Central memory CD8-positive, alpha-beta T cell (primary cell): ENCODE measurements at regions not wholly inside any gene's neighbourhood (a gene's known extent, or its start where the extent isn't known, plus 50 kb on each side); places are given as distances from the start of the nearest gene placed in this dataset.
"Not testable (repeated sequence)": the region's sequence is repeated elsewhere in the genome, so short reads cannot be mapped to it uniquely, and the experiment has no call there.

Source experiments
- ATAC-seq: fragments of 150-1000 bp; cut with Tn5 transposase; replicated peaks from 2 replicates; pipeline ENCODE4 v1.10.0; 2022; ENCODE audit warnings: mild to moderate bottlenecking, moderate FRiP score, moderate number of reproducible peaks; ENCODE audit not compliant: poor library complexity, severe bottlenecking; ENCODE audit errors: extremely low read depth
- DNase-seq, 2 donors: peaks; one replicate each; pipeline ENCODE4 v3.0.0; 2021; ENCODE audit warnings: low spot score in 2 of 2
- H3K27ac Mint-ChIP-seq: one replicate; pipeline ENCODE4 v1.8.0; 2022; ENCODE audit warnings: low read depth, mild to moderate bottlenecking, moderate library complexity, mixed read lengths
- H3K27me3 Mint-ChIP-seq: one replicate; pipeline ENCODE4 v1.8.0; 2022; ENCODE audit warnings: mixed read lengths
- H3K36me3 Mint-ChIP-seq: one replicate; pipeline ENCODE4 v1.8.0; 2022; ENCODE audit warnings: mild to moderate bottlenecking, moderate library complexity, mixed read lengths; ENCODE audit not compliant: insufficient read depth
- H3K4me1 Mint-ChIP-seq: one replicate; pipeline ENCODE4 v1.8.0; 2022; ENCODE audit warnings: mixed read lengths
- H3K4me3 Mint-ChIP-seq: one replicate; pipeline ENCODE4 v1.8.0; 2022; ENCODE audit warnings: mild to moderate bottlenecking, moderate library complexity, mixed read lengths
- H3K9me3 Mint-ChIP-seq: one replicate; pipeline ENCODE4 v1.8.0; 2022; ENCODE audit warnings: mixed read lengths

- Mint-ChIP-seq H3K9me3 (no peaks in the 10 kb centered on the region), H3K4me3 (no peak overlapping the region), H3K27ac (no peak overlapping the region), H3K4me1 (no peaks in the 10 kb centered on the region), H3K36me3 (no peaks in the 10 kb centered on the region), H3K27me3 (peaks cover 28% of the 10 kb centered on the region)
- DNase-seq (no peak), ATAC-seq (no peak)
Observed at GRCh38 chr9:89844075-89844474, 239.3 kb downstream of the GADD45G start.

GRCh38 chr9:89844535-89844934 lies 239.7 kb downstream of the GADD45G start:
- Mint-ChIP-seq H3K9me3 (no peaks in the 10 kb centered on the region), H3K36me3 (no peaks in the 10 kb centered on the region), H3K27ac (no peak overlapping the region), H3K27me3 (peaks cover 28% of the 10 kb centered on the region), H3K4me1 (no peaks in the 10 kb centered on the region), H3K4me3 (no peak overlapping the region)
- ATAC-seq (no peak), DNase-seq (no peak)

GRCh38 chr9:89845321-89845720 lies 240.5 kb downstream of the GADD45G start:
- DNase-seq = no peak
- H3K4me3 Mint-ChIP-seq = no peak overlapping the region
- no peak for ATAC-seq
- no peaks in the 10 kb centered on the region for H3K9me3 Mint-ChIP-seq
- H3K36me3 Mint-ChIP-seq = no peaks in the 10 kb centered on the region
- H3K27ac Mint-ChIP-seq = no peak overlapping the region
- H3K4me1 Mint-ChIP-seq = no peaks in the 10 kb centered on the region
- H3K27me3 Mint-ChIP-seq = peaks cover 28% of the 10 kb centered on the region

GRCh38 chr9:89845862-89846261 lies 241.1 kb downstream of the GADD45G start:
- ATAC-seq = no peak
- DNase-seq = no peak
- Mint-ChIP-seq H3K27ac (no peak overlapping the region), H3K36me3 (no peaks in the 10 kb centered on the region), H3K4me3 (no peak overlapping the region), H3K27me3 (peaks cover 33% of the 10 kb centered on the region), H3K4me1 (no peaks in the 10 kb centered on the region), H3K9me3 (no peaks in the 10 kb centered on the region)

GRCh38 chr9:89848060-89849040 lies 243.5 kb downstream of the GADD45G start:
- Mint-ChIP-seq H3K9me3 (no peaks in the 10 kb centered on the region), H3K27me3 (peaks cover 19% of the 10 kb centered on the region), H3K4me3 (no peak overlapping the region), H3K4me1 (no peaks in the 10 kb centered on the region), H3K36me3 (no peaks in the 10 kb centered on the region), H3K27ac (no peak overlapping the region)
- DNase-seq = no peak
- no peak for ATAC-seq

- H3K27me3 Mint-ChIP-seq = peaks cover 12% of the 10 kb centered on the region
- no peak for ATAC-seq
- H3K27ac Mint-ChIP-seq = no peak overlapping the region
- H3K36me3 Mint-ChIP-seq = no peaks in the 10 kb centered on the region
- no peak overlapping the region for H3K4me3 Mint-ChIP-seq
- H3K4me1 Mint-ChIP-seq = no peaks in the 10 kb centered on the region
- no peak for DNase-seq
- no peaks in the 10 kb centered on the region for H3K9me3 Mint-ChIP-seq
Observed at GRCh38 chr9:89849096-89849495, 244.3 kb downstream of the GADD45G start.

GRCh38 chr9:89850153-89850552 lies 245.3 kb downstream of the GADD45G start:
- ATAC-seq = no peak
- Mint-ChIP-seq H3K36me3 (no peaks in the 10 kb centered on the region), H3K27me3 (peaks cover 12% of the 10 kb centered on the region), H3K4me3 (no peak overlapping the region), H3K27ac (no peak overlapping the region), H3K4me1 (no peaks in the 10 kb centered on the region), H3K9me3 (no peaks in the 10 kb centered on the region)
- DNase-seq = no peak

- no peak for DNase-seq
- Mint-ChIP-seq H3K27ac (no peak overlapping the region), H3K36me3 (no peaks in the 10 kb centered on the region), H3K4me1 (no peaks in the 10 kb centered on the region), H3K4me3 (no peak overlapping the region), H3K9me3 (no peaks in the 10 kb centered on the region), H3K27me3 (peaks cover 12% of the 10 kb centered on the region)
- no peak for ATAC-seq
Observed at GRCh38 chr9:89850631-89851325, 246.0 kb downstream of the GADD45G start.

- H3K4me3 Mint-ChIP-seq = no peak overlapping the region
- no peak for DNase-seq
- no peaks in the 10 kb centered on the region for H3K36me3 Mint-ChIP-seq
- H3K4me1 Mint-ChIP-seq = no peaks in the 10 kb centered on the region
- peaks cover 24% of the 10 kb centered on the region for H3K27me3 Mint-ChIP-seq
- H3K27ac Mint-ChIP-seq = no peak overlapping the region
- no peak for ATAC-seq
- no peaks in the 10 kb centered on the region for H3K9me3 Mint-ChIP-seq
Observed at GRCh38 chr9:89853161-89853560, 248.3 kb downstream of the GADD45G start.

- Mint-ChIP-seq H3K27ac (no peak overlapping the region), H3K4me1 (peaks cover 4% of the 10 kb centered on the region), H3K27me3 (peaks cover 32% of the 10 kb centered on the region), H3K36me3 (no peaks in the 10 kb centered on the region), H3K9me3 (no peaks in the 10 kb centered on the region), H3K4me3 (no peak overlapping the region)
- ATAC-seq (no peak), DNase-seq (no peak)
Observed at GRCh38 chr9:89853931-89854330, 249.1 kb downstream of the GADD45G start.

GRCh38 chr9:89854715-89855475 lies 250.1 kb downstream of the GADD45G start:
- no peaks in the 10 kb centered on the region for H3K36me3 Mint-ChIP-seq
- no peaks in the 10 kb centered on the region for H3K9me3 Mint-ChIP-seq
- DNase-seq = no peak
- peaks cover 5% of the 10 kb centered on the region for H3K4me1 Mint-ChIP-seq
- ATAC-seq = no peak
- no peak overlapping the region for H3K27ac Mint-ChIP-seq
- H3K4me3 Mint-ChIP-seq = no peak overlapping the region
- H3K27me3 Mint-ChIP-seq = peaks cover 41% of the 10 kb centered on the region

GRCh38 chr9:89856296-89856695 lies 251.5 kb downstream of the GADD45G start:
- DNase-seq, H3K36me3 Mint-ChIP-seq, H3K9me3 Mint-ChIP-seq, H3K4me1 Mint-ChIP-seq, ATAC-seq, H3K4me3 Mint-ChIP-seq, H3K27ac Mint-ChIP-seq: not testable (repeated sequence)
- peaks cover 44% of the 10 kb centered on the region for H3K27me3 Mint-ChIP-seq
